Testis (tissue), 2 donors: ENCODE measurements at regions not wholly inside any gene's neighbourhood (a gene's known extent, or its start where the extent isn't known, plus 50 kb on each side); places are given as distances from the start of the nearest gene placed in this dataset.

Experiments used
- POLR2A ChIP-seq: fragments of 450-650 bp; IDR thresholded peaks from one replicate; pipeline ENCODE4 v1.6.1; 2017; ENCODE audit warnings: antibody characterized with exemption, mild to moderate bottlenecking, moderate library complexity
- TF ChIP-seq, protein P1 (sequence below), 3 experiments: fragments of 450-650 bp in 2 of 3; fragments of 200-600 bp in 1 of 3; sonication (generic) in 1 of 3; IDR thresholded peaks; one replicate each; pipeline ENCODE4 v1.5.1; 2016 to 2019; ENCODE audit warnings: antibody characterized with exemption in 3 of 3, mild to moderate bottlenecking in 2 of 3, moderate library complexity in 1 of 3

DNA sequence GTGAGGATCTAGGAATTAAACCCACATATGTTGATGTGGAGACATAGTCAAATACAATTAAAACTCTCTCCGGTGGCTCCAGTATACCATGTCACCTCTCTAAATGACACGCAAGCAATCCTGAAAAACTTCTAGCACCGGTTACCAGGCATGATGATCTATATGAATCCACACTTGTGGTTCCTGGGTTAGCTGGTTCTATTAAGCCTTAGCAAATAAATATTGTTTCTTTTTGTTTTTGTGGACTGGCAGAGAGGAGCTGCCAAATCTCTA is 104.8 kb downstream of the SEC61B start:
- no peak for TF ChIP-seq POLR2A
- TF ChIP-seq, protein P1, sequence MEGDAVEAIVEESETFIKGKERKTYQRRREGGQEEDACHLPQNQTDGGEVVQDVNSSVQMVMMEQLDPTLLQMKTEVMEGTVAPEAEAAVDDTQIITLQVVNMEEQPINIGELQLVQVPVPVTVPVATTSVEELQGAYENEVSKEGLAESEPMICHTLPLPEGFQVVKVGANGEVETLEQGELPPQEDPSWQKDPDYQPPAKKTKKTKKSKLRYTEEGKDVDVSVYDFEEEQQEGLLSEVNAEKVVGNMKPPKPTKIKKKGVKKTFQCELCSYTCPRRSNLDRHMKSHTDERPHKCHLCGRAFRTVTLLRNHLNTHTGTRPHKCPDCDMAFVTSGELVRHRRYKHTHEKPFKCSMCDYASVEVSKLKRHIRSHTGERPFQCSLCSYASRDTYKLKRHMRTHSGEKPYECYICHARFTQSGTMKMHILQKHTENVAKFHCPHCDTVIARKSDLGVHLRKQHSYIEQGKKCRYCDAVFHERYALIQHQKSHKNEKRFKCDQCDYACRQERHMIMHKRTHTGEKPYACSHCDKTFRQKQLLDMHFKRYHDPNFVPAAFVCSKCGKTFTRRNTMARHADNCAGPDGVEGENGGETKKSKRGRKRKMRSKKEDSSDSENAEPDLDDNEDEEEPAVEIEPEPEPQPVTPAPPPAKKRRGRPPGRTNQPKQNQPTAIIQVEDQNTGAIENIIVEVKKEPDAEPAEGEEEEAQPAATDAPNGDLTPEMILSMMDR (IDR thresholded peaks at IDR 0.05), result no peak
